Frontal cortex (tissue), 3 donors: ENCODE measurements at regions not wholly inside any gene's neighbourhood (a gene's known extent, or its start where the extent isn't known, plus 50 kb on each side); places are given as distances from the start of the nearest gene placed in this dataset.

Experiments used
- DNase-seq, 2 donors: peaks; one replicate each; pipeline ENCODE4 v3.0.0; 2012; ENCODE audit warnings: low spot score in 2 of 2
- FAIRE-seq: peaks from 2 replicates; lab custom pipeline; 2012; peaks lifted over from hg19 to GRCh38; lab: Jason Lieb, UNC
- donor health status: control.
- donor health status: control.
- donor health status: control.

GRCh38 chr15:62795171-62795570, 247.4 kb upstream of the TPM1 start:
- no peak for DNase-seq
- FAIRE-seq: no peak

- FAIRE-seq (no peak), DNase-seq (no peak)
Measured at GRCh38 chr15:62795700-62796695, 246.5 kb upstream of the TPM1 start.

GRCh38 chr15:62797171-62797570, 245.4 kb upstream of the TPM1 start:
- FAIRE-seq (no peak), DNase-seq (no peak)

- DNase-seq: no peak
- FAIRE-seq: no peak
Measured at GRCh38 chr15:62798536-62798935, 244.0 kb upstream of the TPM1 start.

- no peak for DNase-seq
- no peak for FAIRE-seq
Measured at GRCh38 chr15:62799037-62799436, 243.5 kb upstream of the TPM1 start.

GRCh38 chr15:62799919-62800318, 242.6 kb upstream of the TPM1 start:
- FAIRE-seq (no peak), DNase-seq (no peak)

GRCh38 chr15:62802612-62803011, 239.9 kb upstream of the TPM1 start:
- no peak for FAIRE-seq

GRCh38 chr15:62803856-62804400, 238.6 kb upstream of the TPM1 start:
- no peak for FAIRE-seq
- DNase-seq: no peak

More at GRCh38 chr15:62802612-62803011, 239.9 kb upstream of the TPM1 start:
- DNase-seq: no peak

GRCh38 chr15:62805502-62805901, 237.0 kb upstream of the TPM1 start:
- no peak for DNase-seq
- FAIRE-seq: no peak

- no peak for DNase-seq
- no peak for FAIRE-seq
Measured at GRCh38 chr15:62807539-62808130, 234.9 kb upstream of the TPM1 start.

- DNase-seq (no peak), FAIRE-seq (no peak)
Measured at GRCh38 chr15:62809115-62809967, 233.2 kb upstream of the TPM1 start.

- FAIRE-seq (no peak), DNase-seq (no peak)
Measured at GRCh38 chr15:62809968-62810260, 232.6 kb upstream of the TPM1 start.

- DNase-seq: no peak
- no peak for FAIRE-seq
Measured at GRCh38 chr15:62812515-62812835, 230.1 kb upstream of the TPM1 start.

GRCh38 chr15:62816342-62817069, 226.0 kb upstream of the TPM1 start:
- DNase-seq: no peak
- FAIRE-seq: no peak

GRCh38 chr15:62818691-62819090, 223.9 kb upstream of the TPM1 start:
- FAIRE-seq (no peak), DNase-seq (no peak)

- no peak for DNase-seq
- FAIRE-seq: no peak
Measured at GRCh38 chr15:62821384-62822131, 221.0 kb upstream of the TPM1 start.

- DNase-seq (no peak), FAIRE-seq (no peak)
Measured at GRCh38 chr15:62822228-62822627, 220.3 kb upstream of the TPM1 start.

- no peak for DNase-seq
- FAIRE-seq: no peak
Measured at GRCh38 chr15:62823561-62823960, 219.0 kb upstream of the TPM1 start.
